Esophagus squamous epithelium (tissue), 4 donors: ENCODE measurements at regions not wholly inside any gene's neighbourhood (a gene's known extent, or its start where the extent isn't known, plus 50 kb on each side); places are given as distances from the start of the nearest gene placed in this dataset.

Experiments used
- CTCF ChIP-seq, 6 experiments: fragments of 450-650 bp in 4 of 6; fragments of 200-600 bp in 2 of 6; sonication (generic) in 2 of 6; IDR thresholded peaks; one replicate each; pipeline ENCODE4 v1.5.1; 2016 to 2019; ENCODE audit warnings: antibody characterized with exemption in 6 of 6, mild to moderate bottlenecking in 4 of 6, moderate library complexity in 4 of 6
- POLR2A ChIP-seq, 4 donors: fragments of 450-650 bp; IDR thresholded peaks; one replicate each; pipeline ENCODE4 v1.6.1; 2017; ENCODE audit warnings: antibody characterized with exemption in 4 of 4, mild to moderate bottlenecking in 4 of 4, moderate library complexity in 3 of 4

GRCh38 chr5:156232251-156232869 is 94.6 kb upstream of the SGCD start:
- no peak for TF ChIP-seq CTCF (IDR thresholded peaks at IDR 0.05)
- no peak for TF ChIP-seq POLR2A (IDR thresholded peaks at IDR 0.05)
